ENCODE measurements at regions not wholly inside any gene's neighbourhood (a gene's known extent, or its start where the extent isn't known, plus 50 kb on each side); places are given as distances from the start of the nearest gene placed in this dataset.

- TF ChIP-seq FOXP2 (optimal IDR thresholded peaks at IDR 0.05; ENCODE audit: borderline replicate concordance, extremely low read depth, extremely low read length, insufficient read depth) (no peak), POLR2AphosphoS5 (IDR thresholded peaks at IDR 0.05; ENCODE audit: low read depth, low read length) (no peak), REST (IDR thresholded peaks at IDR 0.05; ENCODE audit: insufficient read depth in 1 of 2, low read depth in 2 of 2, low read length in 2 of 2) (no peak), SIN3A (IDR thresholded peaks at IDR 0.05; ENCODE audit: borderline replicate concordance, insufficient read depth, low read length) (no peak)
Measured at GRCh38 chr20:10925767-10926166, 252.0 kb upstream of the JAG1 start.

- TF ChIP-seq SIN3A (IDR thresholded peaks at IDR 0.05; ENCODE audit: borderline replicate concordance, insufficient read depth, low read length) (no peak), REST (IDR thresholded peaks at IDR 0.05; ENCODE audit: insufficient read depth in 1 of 2, low read depth in 2 of 2, low read length in 2 of 2) (no peak), TAF1 (IDR thresholded peaks at IDR 0.05; ENCODE audit: borderline replicate concordance, insufficient read depth, low read length) (no peak)
Measured at GRCh38 chr20:10927011-10927583, 253.3 kb upstream of the JAG1 start.

- TF ChIP-seq TAF1 (IDR thresholded peaks at IDR 0.05; ENCODE audit: borderline replicate concordance, insufficient read depth, low read length) (no peak), REST (IDR thresholded peaks at IDR 0.05; ENCODE audit: insufficient read depth in 1 of 2, low read depth in 2 of 2, low read length in 2 of 2) (no peak), SIN3A (IDR thresholded peaks at IDR 0.05; ENCODE audit: borderline replicate concordance, insufficient read depth, low read length) (no peak), POLR2AphosphoS5 (IDR thresholded peaks at IDR 0.05; ENCODE audit: low read depth, low read length) (no peak), FOXP2 (optimal IDR thresholded peaks at IDR 0.05; ENCODE audit: borderline replicate concordance, extremely low read depth, extremely low read length, insufficient read depth) (no peak)
Measured at GRCh38 chr20:10927936-10928840, 254.4 kb upstream of the JAG1 start.

- TF ChIP-seq POLR2AphosphoS5 (IDR thresholded peaks at IDR 0.05; ENCODE audit: low read depth, low read length) (no peak), REST (IDR thresholded peaks at IDR 0.05; ENCODE audit: insufficient read depth in 1 of 2, low read depth in 2 of 2, low read length in 2 of 2) (no peak), SIN3A (IDR thresholded peaks at IDR 0.05; ENCODE audit: borderline replicate concordance, insufficient read depth, low read length) (no peak), TAF1 (IDR thresholded peaks at IDR 0.05; ENCODE audit: borderline replicate concordance, insufficient read depth, low read length) (no peak), FOXP2 (optimal IDR thresholded peaks at IDR 0.05; ENCODE audit: borderline replicate concordance, extremely low read depth, extremely low read length, insufficient read depth) (no peak)
Measured at GRCh38 chr20:10928841-10929421, 255.1 kb upstream of the JAG1 start.
